HepG2 (cell line): ENCODE measurements at regions not wholly inside any gene's neighbourhood (a gene's known extent, or its start where the extent isn't known, plus 50 kb on each side); places are given as distances from the start of the nearest gene placed in this dataset.
"Not testable (repeated sequence)": the region's sequence is repeated elsewhere in the genome, so short reads cannot be mapped to it uniquely, and the experiment has no call there.

ENCODE experiments used
- ATAC-seq: fragments of 200-7000 bp; cut with Tn5 transposase; 3 replicates; pipeline ENCODE4 v1.9.1; 2020; ENCODE audit warnings: mild to moderate bottlenecking, moderate library complexity
- BruUV-seq: library from RNA; stranded (reverse); fragments of 400-500 nt; replicated peaks from 2 replicates; lab custom pipeline; 2021; lab: Mats Ljungman, UMichigan
- CTCF ChIA-PET: fragments of 300-600 bp; formaldehyde crosslinking; extraction: SDS; loops from one replicate; lab custom pipeline; 2021; ENCODE audit warnings: low total read pairs, inconsistent platforms, low intra/inter-chr PET ratio; lab: Yijun Ruan, JAX
- POLR2A ChIA-PET: fragments of 350-600 bp; sonication (Branson Sonifier 250); formaldehyde crosslinking; loops from one replicate; lab custom pipeline; 2020; ENCODE audit warnings: antibody characterized with exemption, inconsistent platforms; lab: Yijun Ruan, JAX
- DNase-seq: peaks from one replicate; pipeline ENCODE4 v3.0.0-alpha.2; 2015; ENCODE audit warnings: low spot score
- FAIRE-seq: peaks from 3 replicates; lab custom pipeline; 2011; peaks lifted over from hg19 to GRCh38; lab: Jason Lieb, UNC
- H2AFZ ChIP-seq: one replicate; pipeline ENCODE4 v1.6.1; 2011; ENCODE audit warnings: low read length, inconsistent platforms
- H3K27ac ChIP-seq: fragments of 300-600 bp; 3 replicates; pipeline ENCODE4 v1.8.0; 2011; ENCODE audit warnings: mixed run types, mild to moderate bottlenecking, mixed read lengths, low read length, inconsistent platforms; ENCODE audit not compliant: insufficient read depth; ENCODE audit errors: extremely low read length
- H3K27me3 ChIP-seq, 2 experiments: fragments of 200-600 bp in 1 of 2; 2 replicates in 1 of 2; 3 replicates in 1 of 2; pipeline versions ENCODE4 v1.6.0 to v1.8.0; 2011; ENCODE audit warnings: low read length in 2 of 2, mild to moderate bottlenecking in 2 of 2, moderate library complexity in 2 of 2, inconsistent platforms in 1 of 2; ENCODE audit not compliant: insufficient read depth in 2 of 2, control insufficient read depth in 1 of 2
- H3K36me3 ChIP-seq, 2 experiments: fragments of 200-600 bp in 1 of 2; replicated peaks in 1 of 2; 2 replicates in 1 of 2; 3 replicates in 1 of 2; pipeline versions ENCODE4 v1.5.1 to v1.8.0; 2011; ENCODE audit warnings: low read length in 2 of 2, inconsistent platforms in 1 of 2; ENCODE audit not compliant: insufficient read depth in 2 of 2, control insufficient read depth in 1 of 2
- H3K4me1 ChIP-seq: 2 replicates; pipeline ENCODE4 v1.5.1; 2012; ENCODE audit warnings: low read length, inconsistent platforms; ENCODE audit not compliant: insufficient read depth
- H3K4me2 ChIP-seq: 2 replicates; pipeline ENCODE4 v1.6.0; 2011; ENCODE audit warnings: low read depth, low read length, inconsistent platforms
- H3K4me3 ChIP-seq, 3 experiments: fragments of 200-600 bp in 1 of 3; sonication (generic), shearing (Covaris generic) in 1 of 3; replicated peaks in 1 of 3; 2 replicates each; pipeline ENCODE4 v1.5.1; 2011 to 2016; ENCODE audit warnings: low read length in 3 of 3, inconsistent platforms in 2 of 3, low read depth in 2 of 3, mild to moderate bottlenecking in 2 of 3, control low read depth in 1 of 3, mixed read lengths in 1 of 3; ENCODE audit not compliant: insufficient read depth in 1 of 3
- H3K79me2 ChIP-seq: one replicate; pipeline ENCODE4 v1.6.1; 2011; ENCODE audit warnings: low read length, inconsistent platforms; ENCODE audit not compliant: insufficient read depth
- H3K9ac ChIP-seq: 2 replicates; pipeline ENCODE4 v1.6.0; 2011; ENCODE audit warnings: mild to moderate bottlenecking, low read depth, low read length, inconsistent platforms; ENCODE audit not compliant: insufficient read depth
- H3K9me3 ChIP-seq: 2 replicates; pipeline ENCODE4 v1.5.1; 2012; ENCODE audit warnings: mild to moderate bottlenecking, low read length
- H4K20me1 ChIP-seq: 2 replicates; pipeline ENCODE4 v1.6.0; 2011; ENCODE audit warnings: inconsistent platforms, mild to moderate bottlenecking, low read length, moderate library complexity; ENCODE audit not compliant: insufficient read depth
- HHEX ChIP-seq: IDR thresholded peaks from 2 replicates; pipeline ENCODE4 v1.6.1; 2016; ENCODE audit warnings: control low read depth
- KMT2A ChIP-seq: sonication (generic); formaldehyde crosslinking; IDR thresholded peaks from 2 replicates; pipeline ENCODE4 v1.4.0; 2020; ENCODE audit warnings: missing genetic modification reagents
- NFYC ChIP-seq: IDR thresholded peaks from 2 replicates; pipeline ENCODE4 v1.6.1; 2016; ENCODE audit warnings: missing genetic modification reagents, missing compliant biosample characterization
- TOPORS ChIP-seq: sonication (generic); formaldehyde crosslinking; IDR thresholded peaks from 2 replicates; pipeline ENCODE4 v1.8.0; 2023; ENCODE audit warnings: mild to moderate bottlenecking, missing genetic modification reagents
- U2AF1 ChIP-seq: fragments of 200-400 bp; formaldehyde crosslinking; optimal IDR thresholded peaks from 2 replicates; pipeline ENCODE3; 2017; ENCODE audit warnings: mild to moderate bottlenecking, low read depth, low read length
- ZNF317 ChIP-seq: sonication (generic); formaldehyde crosslinking; IDR thresholded peaks from 2 replicates; pipeline ENCODE4 v1.5.0; 2020; ENCODE audit warnings: mild to moderate bottlenecking, missing genetic modification reagents
- ZNF382 ChIP-seq: sonication (generic); formaldehyde crosslinking; IDR thresholded peaks from 2 replicates; pipeline ENCODE4 v1.5.0; 2020; ENCODE audit warnings: missing genetic modification reagents, mild to moderate bottlenecking, borderline replicate concordance
- ZNF790 ChIP-seq: sonication (generic); formaldehyde crosslinking; IDR thresholded peaks from 2 replicates; pipeline ENCODE4 v1.8.0; 2022; ENCODE audit warnings: missing genetic modification reagents, mild to moderate bottlenecking, borderline replicate concordance
- WGBS: methylation state at CpG from one replicate; pipeline ENCODE4 v1.1.6; 2017; ENCODE audit warnings: low lambda C conversion rate; 5-methylcytosine and 5-hydroxymethylcytosine counted together
- in situ Hi-C: cut with HindIII; loops from 2 replicates; pipeline ENCODE4 v1.10.0; 2017; ENCODE audit warnings: low pct_unique_long_range_greater_than_20kb; ENCODE audit not compliant: extremely low pct_ligation_motif_present
- intact Hi-C: fragments of 100-400 bp; cut with micrococcal nuclease; formaldehyde crosslinking; loops from one replicate; pipeline ENCODE4 v1.10.0; 2022; ENCODE audit not compliant: unreplicated experiment
- TF ChIP-seq, protein P1 (sequence below): sonication (generic); formaldehyde crosslinking; IDR thresholded peaks from 2 replicates; pipeline ENCODE4 v1.4.0; 2020; ENCODE audit warnings: missing genetic modification reagents, borderline replicate concordance

DNA sequence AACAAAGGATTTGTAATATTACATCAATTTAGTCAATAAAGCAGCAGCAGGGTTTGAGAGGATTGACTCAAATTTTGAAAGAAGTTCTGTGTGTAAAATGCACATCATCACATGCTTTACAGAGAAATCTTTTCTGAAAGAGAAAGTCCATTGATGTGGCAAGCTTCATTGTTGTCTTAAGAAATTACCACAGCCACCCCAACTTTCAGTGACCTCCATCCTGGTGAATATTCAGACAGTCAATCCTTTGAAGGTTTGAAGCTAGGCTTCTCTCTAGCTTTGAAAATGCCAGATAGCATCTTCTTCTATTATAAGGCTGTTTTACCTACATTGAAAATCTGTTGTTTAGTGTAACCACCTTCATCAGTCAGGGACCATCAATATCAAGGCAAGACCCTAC lies 51.8 kb upstream of the SETMAR start:
- intact Hi-C loops (no loop called here), in situ Hi-C loops (no loop called here)
- Histone ChIP-seq H3K4me1 (no peaks in the 10 kb centered on the region), H3K27me3 (no peaks in the 10 kb centered on the region), H4K20me1 (no peaks in the 10 kb centered on the region), H3K27ac (no peak overlapping the region), H3K79me2 (no peaks in the 10 kb centered on the region), H2AFZ (no peak overlapping the region), H3K4me2 (no peak overlapping the region), H3K36me3 (no peaks in the 10 kb centered on the region), H3K4me3 (no peak overlapping the region), H3K9me3 (no peaks in the 10 kb centered on the region), H3K9ac (no peak overlapping the region)
- no peak for ATAC-seq
- POLR2A ChIA-PET = no interaction called here
- BruUV-seq = no TSS peak
- no peak for FAIRE-seq
- TF ChIP-seq TOPORS (CRISPR knock-in tag) (no peak), ZNF382 (no peak), ZNF317 (CRISPR knock-in tag) (no peak), U2AF1 (no peak), HHEX (CRISPR knock-in tag) (no peak), NFYC (CRISPR knock-in tag) (no peak), KMT2A (CRISPR knock-in tag) (no peak), ZNF790 (CRISPR knock-in tag) (no peak)
- no peak for DNase-seq
- CTCF ChIA-PET = no interaction called here

DNA sequence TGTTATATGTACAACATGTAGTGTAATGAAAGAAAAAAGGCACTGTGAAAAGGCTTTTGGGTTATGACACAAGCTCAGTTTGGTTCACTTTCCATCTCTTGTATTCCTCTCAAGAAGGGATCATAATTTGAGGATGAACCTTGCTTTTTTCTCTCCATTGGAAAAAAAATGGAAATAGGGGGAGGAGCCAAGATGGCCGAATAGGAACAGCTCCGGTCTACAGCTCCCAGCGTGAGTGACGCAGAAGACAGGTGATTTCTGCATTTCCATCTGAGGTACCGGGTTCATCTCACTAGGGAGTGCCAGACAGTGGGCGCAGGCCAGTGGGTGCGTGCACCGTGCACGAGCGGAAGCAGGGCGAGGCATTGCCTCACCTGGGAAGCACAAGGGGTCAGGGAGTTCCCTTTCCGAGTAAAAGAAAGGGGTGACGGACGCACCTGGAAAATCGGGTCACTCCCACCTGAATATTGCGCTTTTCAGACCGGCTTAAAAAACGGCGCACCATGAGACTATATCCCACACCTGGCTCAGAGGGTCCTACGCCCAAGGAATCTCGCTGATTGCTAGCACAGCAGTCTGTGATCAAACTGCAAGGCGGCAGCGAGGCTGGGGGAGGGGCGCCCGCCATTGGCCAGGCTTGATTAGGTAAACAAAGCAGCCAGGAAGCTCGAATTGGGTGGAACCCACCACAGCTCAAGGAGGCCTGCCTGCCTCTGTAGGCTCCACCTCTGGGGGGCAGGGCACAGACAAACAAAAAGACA lies 49.9 kb upstream of the SETMAR start:
- H3K4me2 ChIP-seq, CTCF ChIA-PET, H3K27ac ChIP-seq, H3K4me1 ChIP-seq, DNase-seq, H4K20me1 ChIP-seq, H3K79me2 ChIP-seq, BruUV-seq, ATAC-seq, intact Hi-C loops, H3K9me3 ChIP-seq, H2AFZ ChIP-seq, H3K27me3 ChIP-seq, FAIRE-seq, H3K4me3 ChIP-seq, POLR2A ChIA-PET, in situ Hi-C loops, H3K36me3 ChIP-seq, H3K9ac ChIP-seq: not testable (repeated sequence)
- TF ChIP-seq, protein P1, sequence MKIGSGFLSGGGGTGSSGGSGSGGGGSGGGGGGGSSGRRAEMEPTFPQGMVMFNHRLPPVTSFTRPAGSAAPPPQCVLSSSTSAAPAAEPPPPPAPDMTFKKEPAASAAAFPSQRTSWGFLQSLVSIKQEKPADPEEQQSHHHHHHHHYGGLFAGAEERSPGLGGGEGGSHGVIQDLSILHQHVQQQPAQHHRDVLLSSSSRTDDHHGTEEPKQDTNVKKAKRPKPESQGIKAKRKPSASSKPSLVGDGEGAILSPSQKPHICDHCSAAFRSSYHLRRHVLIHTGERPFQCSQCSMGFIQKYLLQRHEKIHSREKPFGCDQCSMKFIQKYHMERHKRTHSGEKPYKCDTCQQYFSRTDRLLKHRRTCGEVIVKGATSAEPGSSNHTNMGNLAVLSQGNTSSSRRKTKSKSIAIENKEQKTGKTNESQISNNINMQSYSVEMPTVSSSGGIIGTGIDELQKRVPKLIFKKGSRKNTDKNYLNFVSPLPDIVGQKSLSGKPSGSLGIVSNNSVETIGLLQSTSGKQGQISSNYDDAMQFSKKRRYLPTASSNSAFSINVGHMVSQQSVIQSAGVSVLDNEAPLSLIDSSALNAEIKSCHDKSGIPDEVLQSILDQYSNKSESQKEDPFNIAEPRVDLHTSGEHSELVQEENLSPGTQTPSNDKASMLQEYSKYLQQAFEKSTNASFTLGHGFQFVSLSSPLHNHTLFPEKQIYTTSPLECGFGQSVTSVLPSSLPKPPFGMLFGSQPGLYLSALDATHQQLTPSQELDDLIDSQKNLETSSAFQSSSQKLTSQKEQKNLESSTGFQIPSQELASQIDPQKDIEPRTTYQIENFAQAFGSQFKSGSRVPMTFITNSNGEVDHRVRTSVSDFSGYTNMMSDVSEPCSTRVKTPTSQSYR = 0 out of 2 replicates have a peak, but pooled peaks have one; percentile 9
- 49% methylated on average over 14 of the region's 26 CpGs for WGBS
